Tibial nerve (tissue), 4 donors: ENCODE measurements at regions not wholly inside any gene's neighbourhood (a gene's known extent, or its start where the extent isn't known, plus 50 kb on each side); places are given as distances from the start of the nearest gene placed in this dataset.

Experiments
- DNase-seq, 2 donors: peaks; one replicate each; pipeline ENCODE4 v3.0.0-alpha.2; 2019; ENCODE audit warnings: low spot score in 2 of 2
- H3K27ac ChIP-seq, 4 donors: fragments of 200-600 bp; sonication (generic) in 3 of 4; one replicate each; pipeline ENCODE4 v1.5.1; 2017 to 2019; ENCODE audit warnings: mild to moderate bottlenecking in 1 of 4
- H3K27me3 ChIP-seq, 2 donors: fragments of 200-600 bp; sonication (generic) in 1 of 2; one replicate each; pipeline versions ENCODE4 v1.5.1 to v1.6.0; 2017 to 2019
- H3K36me3 ChIP-seq, 3 donors: fragments of 200-600 bp; sonication (generic); one replicate each; pipeline ENCODE4 v1.5.1; 2018 to 2019
- H3K4me1 ChIP-seq, 4 donors: fragments of 200-600 bp; sonication (generic) in 3 of 4; one replicate each; pipeline ENCODE4 v1.5.1; 2017 to 2019
- H3K4me3 ChIP-seq, 4 donors: fragments of 200-600 bp; sonication (generic) in 3 of 4; one replicate each; pipeline ENCODE4 v1.5.1; 2017 to 2019; ENCODE audit warnings: mild to moderate bottlenecking in 1 of 4, moderate library complexity in 1 of 4
- H3K9me3 ChIP-seq, 4 donors: fragments of 200-600 bp; sonication (generic) in 3 of 4; one replicate each; pipeline ENCODE4 v1.5.1; 2017 to 2019
- CTCF ChIP-seq, 5 experiments: fragments of 200-600 bp in 3 of 5; fragments of 450-650 bp in 2 of 5; sonication (generic) in 3 of 5; IDR thresholded peaks; one replicate each; pipeline ENCODE4 v1.5.1; 2016 to 2019; ENCODE audit warnings: antibody characterized with exemption in 5 of 5, mild to moderate bottlenecking in 3 of 5, moderate library complexity in 2 of 5
- EP300 ChIP-seq, 2 donors: sonication (generic); formaldehyde crosslinking; IDR thresholded peaks; one replicate each; pipeline ENCODE4 v1.6.1; 2017; ENCODE audit warnings: antibody characterized with exemption in 2 of 2, mild to moderate bottlenecking in 1 of 2
- POLR2A ChIP-seq, 2 donors: fragments of 450-650 bp; IDR thresholded peaks; one replicate each; pipeline ENCODE4 v1.6.1; 2017; ENCODE audit warnings: antibody characterized with exemption in 2 of 2, mild to moderate bottlenecking in 2 of 2, moderate library complexity in 2 of 2
- WGBS, 2 donors: methylation state at CpG; one replicate each; pipeline ENCODE4 v1.1.5; 2018; 5-methylcytosine and 5-hydroxymethylcytosine counted together

GRCh38 chr18:29496152-29496680 lies 1319.3 kb upstream of the CDH2 start:
- Histone ChIP-seq H3K9me3 (no peaks in the 10 kb centered on the region), H3K27ac (no peak overlapping the region), H3K4me3 (no peak overlapping the region), H3K36me3 (no peaks in the 10 kb centered on the region), H3K27me3 (no peaks in the 10 kb centered on the region), H3K4me1 (no peaks in the 10 kb centered on the region)
- 63 to 65% methylated on average over 2 of the region's 2 CpGs for WGBS, 2 donors
- TF ChIP-seq EP300 (IDR thresholded peaks at IDR 0.05) (no peak), POLR2A (IDR thresholded peaks at IDR 0.05) (no peak), CTCF (IDR thresholded peaks at IDR 0.05) (no peak)
- DNase-seq = no peak

DNA sequence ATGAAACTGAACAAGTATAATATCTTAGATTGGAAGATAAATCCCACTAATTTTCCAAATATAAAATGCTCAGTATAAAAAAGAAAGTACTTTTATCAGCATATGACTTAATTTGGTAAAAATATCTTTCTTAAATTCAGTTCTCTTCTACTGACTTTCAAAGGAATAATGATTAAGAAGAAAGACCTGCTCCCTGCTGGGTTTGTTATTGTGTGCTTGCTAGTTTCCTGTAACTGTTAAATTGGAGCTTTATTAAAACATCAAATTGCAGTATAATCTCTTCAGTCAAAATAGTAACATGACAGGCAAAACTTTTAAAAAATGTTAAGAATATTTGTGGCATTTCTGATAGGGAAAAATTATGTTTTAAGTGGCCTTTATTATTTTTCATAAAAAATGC lies 1317.4 kb upstream of the CDH2 start:
- no peak for TF ChIP-seq EP300 (IDR thresholded peaks at IDR 0.05)
- TF ChIP-seq POLR2A (IDR thresholded peaks at IDR 0.05) = no peak
- no peak for TF ChIP-seq CTCF (IDR thresholded peaks at IDR 0.05)
- Histone ChIP-seq H3K4me3 (no peak overlapping the region), H3K27ac (no peak overlapping the region), H3K9me3 (no peaks in the 10 kb centered on the region), H3K36me3 (no peaks in the 10 kb centered on the region), H3K27me3 (no peaks in the 10 kb centered on the region), H3K4me1 (no peaks in the 10 kb centered on the region)
- no peak for DNase-seq

- 73 to 81% methylated on average over 2 of the region's 2 CpGs for WGBS, 2 donors
- DNase-seq = no peak
- H3K4me3 ChIP-seq = no peak overlapping the region
- H3K9me3 ChIP-seq = no peaks in the 10 kb centered on the region
- TF ChIP-seq EP300 (IDR thresholded peaks at IDR 0.05) = no peak
- TF ChIP-seq POLR2A (IDR thresholded peaks at IDR 0.05) = no peak
- TF ChIP-seq CTCF (IDR thresholded peaks at IDR 0.05) = no peak
- H3K27me3 ChIP-seq = no peaks in the 10 kb centered on the region
- no peaks in the 10 kb centered on the region for H3K4me1 ChIP-seq
- no peaks in the 10 kb centered on the region for H3K36me3 ChIP-seq
- no peak overlapping the region for H3K27ac ChIP-seq
Observed at GRCh38 chr18:29491907-29492306, 1315.0 kb upstream of the CDH2 start.

GRCh38 chr18:29488617-29489016 lies 1311.7 kb upstream of the CDH2 start:
- no peak overlapping the region for H3K27ac ChIP-seq
- no peaks in the 10 kb centered on the region for H3K27me3 ChIP-seq
- 67 to 74% methylated on average over 2 of the region's 2 CpGs for WGBS, 2 donors
- H3K9me3 ChIP-seq = no peaks in the 10 kb centered on the region
- no peaks in the 10 kb centered on the region for H3K36me3 ChIP-seq
- TF ChIP-seq EP300 (IDR thresholded peaks at IDR 0.05) (no peak), CTCF (IDR thresholded peaks at IDR 0.05) (no peak), POLR2A (IDR thresholded peaks at IDR 0.05) (no peak)
- no peak for DNase-seq
- H3K4me1 ChIP-seq = no peaks in the 10 kb centered on the region
- no peak overlapping the region for H3K4me3 ChIP-seq

DNA sequence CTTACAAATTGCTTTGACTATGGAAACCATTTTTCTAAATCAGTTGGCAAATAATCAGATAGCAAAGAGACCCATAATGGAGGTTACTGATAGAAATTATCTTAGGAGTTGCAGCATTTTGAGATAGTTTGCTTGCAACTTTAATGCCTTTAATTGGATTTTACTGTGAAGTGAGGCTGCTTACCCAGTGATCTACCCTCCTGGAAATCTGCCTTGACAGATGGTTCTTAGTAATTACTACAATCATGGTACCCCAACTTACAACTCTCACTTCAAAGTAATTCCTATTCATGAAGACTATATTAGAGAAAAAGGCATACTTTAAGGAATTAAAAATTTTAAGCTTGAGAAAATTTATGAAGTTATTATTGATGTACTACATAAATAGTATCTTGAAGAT lies 1288.6 kb upstream of the CDH2 start:
- Histone ChIP-seq H3K36me3 (no peaks in the 10 kb centered on the region), H3K4me3 (no peak overlapping the region), H3K4me1 (no peaks in the 10 kb centered on the region), H3K27ac (no peak overlapping the region), H3K9me3 (no peaks in the 10 kb centered on the region), H3K27me3 (no peaks in the 10 kb centered on the region)
- no peak for DNase-seq
- no peak for TF ChIP-seq CTCF (IDR thresholded peaks at IDR 0.05)
- TF ChIP-seq POLR2A (IDR thresholded peaks at IDR 0.05) = no peak
- TF ChIP-seq EP300 (IDR thresholded peaks at IDR 0.05) = no peak
